Activated CD4-positive, alpha-beta T cell treated with anti-CD3 and anti-CD28 coated beads, Interleukin-2, amount 10 ng/mL, durations not matched to agents 24 days and 14 days (primary cell): ENCODE measurements at regions not wholly inside any gene's neighbourhood (a gene's known extent, or its start where the extent isn't known, plus 50 kb on each side); places are given as distances from the start of the nearest gene placed in this dataset.
"Not testable (repeated sequence)": the region's sequence is repeated elsewhere in the genome, so short reads cannot be mapped to it uniquely, and the experiment has no call there.

Source experiments
- DNase-seq: peaks from one replicate; pipeline ENCODE4 v3.0.0; 2022
- H3K27ac Mint-ChIP-seq: one replicate; pipeline ENCODE4 v1.8.0; 2022; ENCODE audit warnings: mild to moderate bottlenecking, mixed read lengths
- H3K27me3 Mint-ChIP-seq: one replicate; pipeline ENCODE4 v1.8.0; 2022; ENCODE audit warnings: mixed read lengths
- H3K36me3 Mint-ChIP-seq: one replicate; pipeline ENCODE4 v1.8.0; 2022; ENCODE audit warnings: low read depth, mild to moderate bottlenecking, mixed read lengths
- H3K4me1 Mint-ChIP-seq: one replicate; pipeline ENCODE4 v1.8.0; 2021; ENCODE audit warnings: mixed read lengths
- H3K4me3 Mint-ChIP-seq: one replicate; pipeline ENCODE4 v1.8.0; 2022; ENCODE audit warnings: mild to moderate bottlenecking, moderate library complexity, mixed read lengths
- H3K9me3 Mint-ChIP-seq: one replicate; pipeline ENCODE4 v1.8.0; 2021; ENCODE audit warnings: mixed read lengths
- intact Hi-C: fragments of 100-400 bp; cut with micrococcal nuclease; formaldehyde crosslinking; loops from one replicate; pipeline ENCODE4 v1.15.1; 2023

GRCh38 chr21:5975719-5976118 is 4545.7 kb upstream of the TPTE start:
- intact Hi-C loops, DNase-seq, H3K27ac Mint-ChIP-seq, H3K4me1 Mint-ChIP-seq, H3K27me3 Mint-ChIP-seq, H3K9me3 Mint-ChIP-seq, H3K36me3 Mint-ChIP-seq, H3K4me3 Mint-ChIP-seq: not testable (repeated sequence)

- H3K4me3 Mint-ChIP-seq, intact Hi-C loops, H3K27ac Mint-ChIP-seq, H3K27me3 Mint-ChIP-seq, DNase-seq, H3K9me3 Mint-ChIP-seq, H3K4me1 Mint-ChIP-seq, H3K36me3 Mint-ChIP-seq: not testable (repeated sequence)
Observed at GRCh38 chr21:5997586-5997985, 4523.8 kb upstream of the TPTE start.

- H3K4me3 Mint-ChIP-seq, H3K27ac Mint-ChIP-seq, H3K27me3 Mint-ChIP-seq, H3K36me3 Mint-ChIP-seq, DNase-seq, H3K4me1 Mint-ChIP-seq, intact Hi-C loops, H3K9me3 Mint-ChIP-seq: not testable (repeated sequence)
Observed at GRCh38 chr21:6015422-6016057, 4505.8 kb upstream of the TPTE start.

DNA sequence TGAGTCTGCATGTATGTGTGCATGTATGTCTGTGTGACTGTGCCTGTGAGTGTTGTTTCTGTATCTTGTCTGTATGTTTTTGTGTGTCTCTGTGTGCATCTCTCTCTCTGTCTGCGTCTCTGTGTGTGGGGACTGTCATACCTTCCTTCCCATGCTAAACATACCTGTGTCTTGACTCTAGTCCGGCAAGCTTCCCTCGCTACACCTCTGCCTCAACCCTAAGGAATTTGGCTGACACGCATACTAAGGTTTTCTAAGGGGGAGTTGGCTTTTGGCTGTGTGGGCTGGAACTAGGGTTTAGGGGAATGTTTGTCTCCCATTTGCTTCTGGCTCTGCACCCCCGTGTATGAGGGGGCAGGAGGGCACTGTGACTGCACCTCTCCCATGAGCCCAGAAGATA is 4500.9 kb upstream of the TPTE start:
- H3K9me3 Mint-ChIP-seq, DNase-seq, H3K36me3 Mint-ChIP-seq, intact Hi-C loops, H3K27me3 Mint-ChIP-seq, H3K27ac Mint-ChIP-seq, H3K4me1 Mint-ChIP-seq, H3K4me3 Mint-ChIP-seq: not testable (repeated sequence)

DNA sequence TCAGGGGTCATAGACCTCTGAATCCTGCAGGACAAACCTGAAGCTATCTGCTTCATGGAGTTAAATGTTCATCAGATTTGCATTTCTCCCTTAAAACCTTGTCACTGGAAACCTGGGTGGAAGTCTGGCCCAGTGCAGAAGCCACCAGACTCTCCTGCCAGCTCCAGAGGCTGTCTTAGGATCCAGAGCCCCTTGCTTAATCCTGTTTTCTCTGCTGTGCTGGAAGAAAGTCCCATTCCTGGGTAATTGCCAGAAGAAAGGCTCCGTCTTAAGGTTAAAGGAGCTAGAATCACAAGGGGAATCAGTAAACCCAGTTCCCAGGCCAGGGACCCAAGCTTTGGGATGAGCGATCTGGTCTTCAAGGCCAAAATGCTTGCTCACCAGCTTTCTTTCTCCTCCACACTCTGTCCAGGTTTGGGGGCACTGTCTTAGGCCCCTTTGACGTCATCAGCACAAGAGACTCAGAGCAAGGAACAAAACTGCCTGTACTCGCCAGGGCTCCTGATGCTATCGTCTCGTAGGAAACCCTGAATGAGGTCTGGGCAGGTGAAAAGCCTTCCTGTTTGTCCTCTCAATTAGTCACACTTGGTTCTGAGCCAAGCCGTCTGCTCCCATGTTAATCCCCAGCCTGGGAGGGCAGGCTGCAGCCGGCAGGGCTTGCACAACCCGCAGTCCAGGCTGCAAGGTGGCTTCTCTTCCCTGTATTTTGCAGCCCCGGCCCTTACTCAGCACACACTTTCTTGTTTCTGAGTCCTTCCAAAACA is 4500.2 kb upstream of the TPTE start:
- H3K27ac Mint-ChIP-seq, H3K9me3 Mint-ChIP-seq, DNase-seq, intact Hi-C loops, H3K4me3 Mint-ChIP-seq, H3K4me1 Mint-ChIP-seq, H3K27me3 Mint-ChIP-seq, H3K36me3 Mint-ChIP-seq: not testable (repeated sequence)

GRCh38 chr21:6021717-6022270 is 4499.6 kb upstream of the TPTE start:
- H3K4me3 Mint-ChIP-seq, H3K36me3 Mint-ChIP-seq, DNase-seq, H3K27me3 Mint-ChIP-seq, H3K27ac Mint-ChIP-seq, H3K4me1 Mint-ChIP-seq, H3K9me3 Mint-ChIP-seq, intact Hi-C loops: not testable (repeated sequence)

DNA sequence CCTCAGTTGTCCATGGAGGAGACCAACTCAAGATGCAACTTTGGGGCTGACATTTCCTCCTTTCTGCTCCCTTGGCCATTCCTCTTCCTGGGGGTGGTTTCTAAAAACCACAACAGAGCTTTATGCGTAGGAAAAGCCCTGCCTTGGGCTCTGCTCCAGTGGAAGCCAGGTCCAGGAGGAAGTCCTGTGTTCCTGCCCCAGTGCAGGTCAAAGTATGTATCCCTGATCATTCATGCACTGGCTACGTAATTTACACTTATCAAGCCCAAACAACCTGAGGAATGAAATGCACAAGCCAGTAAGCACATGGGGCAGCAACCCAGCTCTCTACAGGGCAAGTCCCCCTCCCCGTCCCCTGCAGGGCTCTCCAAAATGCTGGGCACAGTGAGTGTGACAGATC is 4498.1 kb upstream of the TPTE start:
- H3K36me3 Mint-ChIP-seq, H3K4me1 Mint-ChIP-seq, H3K27me3 Mint-ChIP-seq, H3K4me3 Mint-ChIP-seq, H3K9me3 Mint-ChIP-seq, intact Hi-C loops, DNase-seq, H3K27ac Mint-ChIP-seq: not testable (repeated sequence)

DNA sequence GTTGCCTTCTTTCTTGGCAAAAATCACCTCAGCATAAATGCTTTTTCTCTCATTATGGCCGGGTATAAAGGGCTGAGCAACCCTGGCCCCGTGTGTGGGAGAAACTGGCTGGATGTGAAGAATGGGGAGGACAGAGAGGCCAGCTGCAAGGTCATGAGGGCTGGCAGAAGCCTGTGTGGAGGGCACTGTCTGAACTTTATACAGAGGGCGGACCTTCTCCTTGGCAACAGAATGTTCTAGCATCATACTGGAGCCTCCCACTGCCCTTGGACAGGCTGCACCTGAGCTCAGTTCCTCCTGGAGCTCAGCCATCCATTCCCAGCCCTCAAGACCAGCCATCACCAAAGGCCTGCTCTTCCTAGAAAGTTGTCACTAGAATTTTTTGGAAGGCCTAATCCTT is 4496.2 kb upstream of the TPTE start:
- H3K27ac Mint-ChIP-seq, H3K36me3 Mint-ChIP-seq, H3K4me1 Mint-ChIP-seq, DNase-seq, intact Hi-C loops, H3K9me3 Mint-ChIP-seq, H3K27me3 Mint-ChIP-seq, H3K4me3 Mint-ChIP-seq: not testable (repeated sequence)

DNA sequence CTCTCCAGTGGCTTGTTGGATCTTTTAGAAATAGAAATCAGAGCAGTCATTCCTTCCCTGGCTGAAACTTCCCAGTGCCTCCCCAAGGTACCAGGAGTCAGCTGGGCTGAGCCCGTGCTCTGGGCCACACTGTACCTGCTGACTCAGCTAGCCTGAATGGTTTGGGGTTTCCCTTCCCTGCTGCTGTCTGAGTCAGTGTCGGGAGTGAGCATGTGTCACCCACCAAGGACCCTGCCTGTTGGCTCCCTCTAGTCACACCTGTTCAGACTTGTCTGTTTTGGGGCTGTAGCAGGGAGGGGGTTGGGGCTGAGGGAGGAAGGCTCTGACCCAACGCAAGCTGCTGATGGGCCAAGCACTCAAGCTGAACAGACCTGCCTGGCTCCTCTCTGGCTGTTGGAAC is 4493.9 kb upstream of the TPTE start:
- intact Hi-C loops, DNase-seq, H3K27ac Mint-ChIP-seq: not testable (repeated sequence)

DNA sequence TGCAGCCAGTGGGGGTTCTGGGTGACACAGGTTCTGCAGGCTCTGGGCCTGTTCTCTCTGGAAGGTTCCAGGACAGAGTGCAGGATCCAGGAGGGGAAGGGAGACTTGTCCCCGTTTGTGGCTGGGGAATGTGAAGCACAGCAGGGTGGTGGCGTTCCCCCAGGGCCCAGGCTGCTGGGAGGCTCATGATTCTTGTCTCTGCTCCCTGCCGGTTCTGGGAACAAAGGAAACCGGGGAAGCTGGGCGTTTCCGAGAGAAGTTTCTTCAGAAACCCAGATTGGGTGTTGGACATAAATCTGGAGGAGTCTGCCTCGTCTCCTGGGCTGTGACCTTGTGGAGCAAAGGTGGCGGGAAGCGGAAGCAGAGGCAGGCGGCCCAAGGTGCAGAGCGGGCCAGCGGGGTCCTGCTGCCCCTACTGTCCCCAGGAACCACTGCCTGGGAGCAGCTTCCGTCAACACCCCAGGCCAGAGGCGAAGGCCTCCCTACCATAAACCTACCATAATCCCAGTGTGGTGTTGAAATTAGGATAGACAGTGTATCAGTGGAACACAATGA is 4487.2 kb upstream of the TPTE start:
- H3K4me1 Mint-ChIP-seq, H3K36me3 Mint-ChIP-seq, H3K9me3 Mint-ChIP-seq, H3K27me3 Mint-ChIP-seq, intact Hi-C loops, H3K27ac Mint-ChIP-seq, DNase-seq, H3K4me3 Mint-ChIP-seq: not testable (repeated sequence)

More for the DNA sequence above, 4493.9 kb upstream of the TPTE start:
- H3K9me3 Mint-ChIP-seq, H3K4me3 Mint-ChIP-seq, H3K36me3 Mint-ChIP-seq, H3K4me1 Mint-ChIP-seq, H3K27me3 Mint-ChIP-seq: not testable (repeated sequence)

GRCh38 chr21:6034820-6035473 is 4486.4 kb upstream of the TPTE start:
- intact Hi-C loops, H3K9me3 Mint-ChIP-seq, H3K4me3 Mint-ChIP-seq, H3K36me3 Mint-ChIP-seq, H3K4me1 Mint-ChIP-seq, H3K27ac Mint-ChIP-seq, H3K27me3 Mint-ChIP-seq, DNase-seq: not testable (repeated sequence)

DNA sequence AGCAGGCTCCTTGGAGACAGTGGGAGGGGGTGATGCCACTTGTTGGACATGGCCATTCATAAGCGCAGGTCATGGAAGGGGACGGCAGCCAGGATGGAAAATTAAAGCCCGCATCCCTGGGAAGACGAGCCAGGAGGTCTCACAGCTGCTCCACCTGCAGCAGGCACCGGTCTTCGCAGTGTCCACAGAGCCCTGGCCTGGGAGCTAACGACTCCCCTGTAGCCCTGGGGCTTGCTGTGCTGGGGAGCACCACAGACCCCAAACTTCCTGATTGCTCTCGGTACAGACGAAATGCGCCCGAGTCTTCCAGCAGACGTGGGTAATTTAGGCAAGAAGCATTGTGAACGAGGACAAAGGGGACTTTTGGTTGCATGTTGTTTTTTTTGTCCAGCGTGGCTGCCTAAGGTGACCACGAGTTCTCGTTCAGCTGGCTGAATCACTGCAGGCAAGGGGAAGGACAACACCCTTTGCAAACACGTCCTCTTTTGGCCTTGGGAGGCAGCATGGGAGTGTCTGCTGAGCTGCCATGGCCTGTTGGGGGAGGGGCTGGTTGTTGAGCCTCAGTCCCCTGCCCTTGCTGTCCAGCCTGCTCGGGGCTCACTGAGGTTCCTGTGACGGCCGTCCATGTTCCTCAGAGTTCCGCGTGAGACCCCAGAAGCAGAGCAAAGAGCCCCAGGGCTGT is 4485.8 kb upstream of the TPTE start:
- DNase-seq, H3K4me3 Mint-ChIP-seq, H3K36me3 Mint-ChIP-seq, H3K9me3 Mint-ChIP-seq, H3K27ac Mint-ChIP-seq, H3K27me3 Mint-ChIP-seq, H3K4me1 Mint-ChIP-seq, intact Hi-C loops: not testable (repeated sequence)

DNA sequence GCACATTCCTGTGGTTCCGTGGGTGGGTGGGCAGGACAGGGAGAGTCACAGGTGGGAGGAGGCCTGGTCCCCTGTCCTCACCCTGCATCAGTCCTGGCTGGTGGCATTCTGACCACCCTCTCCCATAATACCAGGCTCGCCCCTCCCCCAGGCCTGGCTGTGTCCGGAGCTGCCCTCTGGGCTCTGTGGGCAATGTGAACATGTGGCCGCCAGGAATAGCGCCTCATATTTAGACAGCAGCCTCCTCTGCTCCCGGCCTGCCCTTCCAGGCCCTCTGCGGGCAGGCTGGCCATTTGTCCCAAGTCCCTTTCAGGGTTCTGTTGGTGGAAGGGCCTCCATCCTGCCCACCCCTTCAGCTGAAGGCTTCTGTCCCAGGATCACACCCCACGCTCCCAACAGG is 4482.2 kb upstream of the TPTE start:
- H3K36me3 Mint-ChIP-seq, DNase-seq, H3K4me3 Mint-ChIP-seq, H3K27ac Mint-ChIP-seq, H3K9me3 Mint-ChIP-seq, H3K4me1 Mint-ChIP-seq, H3K27me3 Mint-ChIP-seq, intact Hi-C loops: not testable (repeated sequence)

GRCh38 chr21:6040095-6040494 is 4481.3 kb upstream of the TPTE start:
- H3K4me3 Mint-ChIP-seq, H3K36me3 Mint-ChIP-seq, DNase-seq, H3K9me3 Mint-ChIP-seq, intact Hi-C loops, H3K4me1 Mint-ChIP-seq, H3K27ac Mint-ChIP-seq, H3K27me3 Mint-ChIP-seq: not testable (repeated sequence)
